Transverse colon (tissue), 4 donors: ENCODE measurements at regions not wholly inside any gene's neighbourhood (a gene's known extent, or its start where the extent isn't known, plus 50 kb on each side); places are given as distances from the start of the nearest gene placed in this dataset.

Source experiments
- EP300 ChIP-seq: sonication (generic); formaldehyde crosslinking; IDR thresholded peaks from one replicate; pipeline ENCODE4 v1.6.1; 2017; ENCODE audit warnings: antibody characterized with exemption, low read depth
- POLR2A ChIP-seq: fragments of 450-650 bp; IDR thresholded peaks from one replicate; pipeline ENCODE4 v1.6.1; 2016; ENCODE audit warnings: antibody characterized with exemption, mild to moderate bottlenecking, moderate library complexity
- POLR2AphosphoS5 ChIP-seq, 3 donors: sonication (generic); formaldehyde crosslinking; IDR thresholded peaks; one replicate each; pipeline ENCODE4 v1.6.1; 2016; ENCODE audit warnings: antibody characterized with exemption in 3 of 3
- TF ChIP-seq, protein P1 (sequence below), 5 experiments: fragments of 200-600 bp in 3 of 5; fragments of 450-650 bp in 2 of 5; sonication (generic) in 3 of 5; IDR thresholded peaks; 1 replicate in 2 of 5; 2 replicates in 3 of 5; pipeline ENCODE4 v1.5.1; 2016 to 2017; ENCODE audit warnings: antibody characterized with exemption in 5 of 5, inconsistent platforms in 3 of 5, mild to moderate bottlenecking in 2 of 5, moderate library complexity in 1 of 5

GRCh38 chr7:19397911-19398310 lies 252.7 kb upstream of the FERD3L start:
- TF ChIP-seq, protein P1, sequence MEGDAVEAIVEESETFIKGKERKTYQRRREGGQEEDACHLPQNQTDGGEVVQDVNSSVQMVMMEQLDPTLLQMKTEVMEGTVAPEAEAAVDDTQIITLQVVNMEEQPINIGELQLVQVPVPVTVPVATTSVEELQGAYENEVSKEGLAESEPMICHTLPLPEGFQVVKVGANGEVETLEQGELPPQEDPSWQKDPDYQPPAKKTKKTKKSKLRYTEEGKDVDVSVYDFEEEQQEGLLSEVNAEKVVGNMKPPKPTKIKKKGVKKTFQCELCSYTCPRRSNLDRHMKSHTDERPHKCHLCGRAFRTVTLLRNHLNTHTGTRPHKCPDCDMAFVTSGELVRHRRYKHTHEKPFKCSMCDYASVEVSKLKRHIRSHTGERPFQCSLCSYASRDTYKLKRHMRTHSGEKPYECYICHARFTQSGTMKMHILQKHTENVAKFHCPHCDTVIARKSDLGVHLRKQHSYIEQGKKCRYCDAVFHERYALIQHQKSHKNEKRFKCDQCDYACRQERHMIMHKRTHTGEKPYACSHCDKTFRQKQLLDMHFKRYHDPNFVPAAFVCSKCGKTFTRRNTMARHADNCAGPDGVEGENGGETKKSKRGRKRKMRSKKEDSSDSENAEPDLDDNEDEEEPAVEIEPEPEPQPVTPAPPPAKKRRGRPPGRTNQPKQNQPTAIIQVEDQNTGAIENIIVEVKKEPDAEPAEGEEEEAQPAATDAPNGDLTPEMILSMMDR (IDR thresholded peaks at IDR 0.05): no peak
- no peak for TF ChIP-seq POLR2A
- TF ChIP-seq EP300: no peak
- no peak for TF ChIP-seq POLR2AphosphoS5 (IDR thresholded peaks at IDR 0.05)
